Gastroesophageal sphincter (tissue), 4 donors: ENCODE measurements at regions not wholly inside any gene's neighbourhood (a gene's known extent, or its start where the extent isn't known, plus 50 kb on each side); places are given as distances from the start of the nearest gene placed in this dataset.

ENCODE experiments used
- ATAC-seq: fragments of 150-250 bp; one replicate; pipeline ENCODE4 v1.9.1; 2016; ENCODE audit warnings: mild to moderate bottlenecking, moderate library complexity
- H3K27ac ChIP-seq, 4 donors: fragments of 200-600 bp; sonication (generic) in 3 of 4; 1 replicate in 3 of 4; 2 replicates in 1 of 4; pipeline ENCODE4 v1.5.1; 2016 to 2019
- H3K27me3 ChIP-seq: fragments of 200-600 bp; sonication (generic); one replicate; pipeline ENCODE4 v1.5.1; 2019
- H3K36me3 ChIP-seq, 2 donors: fragments of 200-600 bp; sonication (generic); one replicate each; pipeline ENCODE4 v1.5.1; 2019; ENCODE audit warnings: control low read depth in 1 of 2
- H3K4me1 ChIP-seq, 3 donors: fragments of 200-600 bp; sonication (generic); 1 replicate in 2 of 3; 2 replicates in 1 of 3; pipeline ENCODE4 v1.5.1; 2016 to 2019; ENCODE audit warnings: control low read depth in 2 of 3
- H3K4me3 ChIP-seq, 2 donors: fragments of 200-600 bp; sonication (generic); one replicate each; pipeline ENCODE4 v1.5.1; 2019; ENCODE audit warnings: mild to moderate bottlenecking in 1 of 2, moderate library complexity in 1 of 2
- H3K9me3 ChIP-seq, 3 donors: fragments of 200-600 bp; sonication (generic); one replicate each; pipeline ENCODE4 v1.5.1; 2017 to 2019; ENCODE audit warnings: control low read depth in 2 of 3
- EP300 ChIP-seq: sonication (generic); formaldehyde crosslinking; IDR thresholded peaks from one replicate; pipeline ENCODE4 v1.6.1; 2017; ENCODE audit warnings: antibody characterized with exemption, mild to moderate bottlenecking
- POLR2A ChIP-seq, 2 donors: fragments of 450-650 bp; IDR thresholded peaks; one replicate each; pipeline ENCODE4 v1.6.1; 2017; ENCODE audit warnings: antibody characterized with exemption in 2 of 2, mild to moderate bottlenecking in 2 of 2, moderate library complexity in 1 of 2
- POLR2AphosphoS5 ChIP-seq: sonication (generic); formaldehyde crosslinking; IDR thresholded peaks from one replicate; pipeline ENCODE4 v1.6.1; 2017; ENCODE audit warnings: antibody characterized with exemption
- WGBS, 2 donors: methylation state at CpG; one replicate each; pipeline ENCODE4 v1.1.5; 2018; ENCODE audit warnings: low coverage in 1 of 2; 5-methylcytosine and 5-hydroxymethylcytosine counted together
- TF ChIP-seq, protein P1 (sequence below), 4 experiments: fragments of 200-600 bp in 2 of 4; fragments of 450-650 bp in 2 of 4; sonication (generic) in 1 of 4; IDR thresholded peaks; one replicate each; pipeline ENCODE4 v1.5.1; 2017 to 2019; ENCODE audit warnings: antibody characterized with exemption in 4 of 4, mild to moderate bottlenecking in 2 of 4, moderate library complexity in 2 of 4

DNA sequence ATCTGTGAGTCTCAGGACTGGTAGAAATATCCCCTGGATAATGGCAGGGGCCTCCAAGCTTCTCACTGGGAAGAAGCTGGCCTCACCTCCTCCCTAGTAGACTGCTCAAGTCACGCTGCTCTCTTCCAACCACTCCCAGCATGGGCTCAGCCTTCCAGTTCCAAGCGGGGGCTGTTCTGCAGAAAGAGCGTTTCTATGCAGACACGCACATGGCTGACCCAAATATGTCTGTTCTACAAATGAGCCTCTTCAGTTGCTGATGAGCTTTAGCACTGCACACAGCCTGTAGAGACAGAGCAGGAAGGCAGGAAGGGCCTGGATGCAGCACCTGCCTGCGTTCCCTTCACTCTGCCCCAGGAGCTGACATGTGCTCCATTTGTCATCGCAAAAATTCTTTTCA is 523.9 kb upstream of the MGMT start:
- 51% methylated on average over 3 of the region's 6 CpGs; no CpG with 5 or more reads in 1 of the 2 donors for WGBS, 2 donors
- Histone ChIP-seq H3K27ac (no peak overlapping the region), H3K9me3 (peaks cover 0 to 9% (median 0%) of the 10 kb centered on the region in 3 donors), H3K36me3 (no peaks in the 10 kb centered on the region), H3K4me3 (no peak overlapping the region), H3K27me3 (no peaks in the 10 kb centered on the region), H3K4me1 (no peaks in the 10 kb centered on the region)
- no peak for ATAC-seq
- TF ChIP-seq POLR2AphosphoS5 (no peak), POLR2A (IDR thresholded peaks at IDR 0.05) (no peak), EP300 (no peak)
- TF ChIP-seq, protein P1, sequence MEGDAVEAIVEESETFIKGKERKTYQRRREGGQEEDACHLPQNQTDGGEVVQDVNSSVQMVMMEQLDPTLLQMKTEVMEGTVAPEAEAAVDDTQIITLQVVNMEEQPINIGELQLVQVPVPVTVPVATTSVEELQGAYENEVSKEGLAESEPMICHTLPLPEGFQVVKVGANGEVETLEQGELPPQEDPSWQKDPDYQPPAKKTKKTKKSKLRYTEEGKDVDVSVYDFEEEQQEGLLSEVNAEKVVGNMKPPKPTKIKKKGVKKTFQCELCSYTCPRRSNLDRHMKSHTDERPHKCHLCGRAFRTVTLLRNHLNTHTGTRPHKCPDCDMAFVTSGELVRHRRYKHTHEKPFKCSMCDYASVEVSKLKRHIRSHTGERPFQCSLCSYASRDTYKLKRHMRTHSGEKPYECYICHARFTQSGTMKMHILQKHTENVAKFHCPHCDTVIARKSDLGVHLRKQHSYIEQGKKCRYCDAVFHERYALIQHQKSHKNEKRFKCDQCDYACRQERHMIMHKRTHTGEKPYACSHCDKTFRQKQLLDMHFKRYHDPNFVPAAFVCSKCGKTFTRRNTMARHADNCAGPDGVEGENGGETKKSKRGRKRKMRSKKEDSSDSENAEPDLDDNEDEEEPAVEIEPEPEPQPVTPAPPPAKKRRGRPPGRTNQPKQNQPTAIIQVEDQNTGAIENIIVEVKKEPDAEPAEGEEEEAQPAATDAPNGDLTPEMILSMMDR (IDR thresholded peaks at IDR 0.05): no peak

DNA sequence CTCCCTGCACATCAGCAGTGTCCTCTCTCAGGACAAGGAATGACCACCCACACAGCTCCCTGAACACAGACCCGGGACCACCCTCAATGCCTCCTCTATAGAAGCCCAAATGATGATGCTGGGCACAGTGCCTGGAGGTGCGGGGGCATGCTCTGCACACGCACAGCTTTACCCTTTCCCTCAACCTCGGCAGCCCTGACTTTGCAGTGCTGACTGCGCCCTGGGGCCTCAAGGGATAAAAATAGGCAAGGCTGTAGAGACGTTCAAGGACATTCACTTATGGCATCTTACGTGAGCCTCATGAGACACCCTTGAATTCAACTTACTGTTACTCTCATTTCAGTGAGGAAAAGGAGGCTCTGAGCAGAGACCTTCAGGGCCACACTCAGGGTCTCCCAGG is 521.6 kb upstream of the MGMT start:
- Histone ChIP-seq H3K36me3 (no peaks in the 10 kb centered on the region), H3K27ac (no peak overlapping the region), H3K4me3 (no peak overlapping the region), H3K4me1 (no peaks in the 10 kb centered on the region), H3K9me3 (peaks cover 0 to 9% (median 0%) of the 10 kb centered on the region in 3 donors), H3K27me3 (no peaks in the 10 kb centered on the region)
- ATAC-seq: no peak
- no CpG with 5 or more reads among the region's 7 CpGs for WGBS, 2 donors
- no peak for TF ChIP-seq POLR2AphosphoS5
- no peak for TF ChIP-seq POLR2A (IDR thresholded peaks at IDR 0.05)
- no peak for TF ChIP-seq EP300
- TF ChIP-seq, protein P1 (IDR thresholded peaks at IDR 0.05): no peak

DNA sequence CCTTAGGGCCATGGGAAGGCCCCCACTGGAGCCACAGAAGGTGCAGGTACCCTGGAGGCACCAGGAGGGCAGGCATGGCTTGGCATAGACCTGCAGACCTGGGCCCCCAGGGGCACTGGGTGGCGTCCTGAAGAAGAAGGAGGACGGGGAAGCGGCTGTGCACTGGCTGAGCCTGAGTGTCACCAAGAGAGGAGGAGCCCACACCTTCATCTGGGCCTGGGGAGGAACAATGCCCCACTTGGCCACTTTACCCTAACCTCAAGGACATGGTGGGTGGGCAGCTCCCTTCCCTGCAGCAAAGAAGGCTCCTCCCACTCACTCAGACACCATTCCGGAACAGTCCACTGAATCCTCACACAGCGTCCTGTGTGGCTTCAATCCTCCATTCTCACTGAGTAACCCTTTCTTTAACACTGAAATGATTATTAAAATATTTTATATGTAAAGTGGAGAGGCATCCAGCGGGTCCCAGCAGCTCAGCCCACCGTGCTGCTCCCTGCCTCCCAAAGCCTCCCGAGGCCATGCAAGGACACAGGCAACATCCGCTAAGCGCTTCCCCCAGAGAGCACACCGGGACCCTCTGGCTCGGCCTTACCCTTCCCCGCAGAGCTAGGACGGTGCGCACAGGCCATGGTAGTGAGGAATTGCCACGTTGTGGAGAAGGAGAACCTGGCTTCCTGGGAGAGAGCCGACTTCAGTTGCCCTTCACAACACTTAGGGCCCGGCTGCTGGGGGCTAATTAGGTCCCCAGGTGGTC is 516.7 kb upstream of the MGMT start:
- TF ChIP-seq POLR2AphosphoS5: no peak
- no peaks in the 10 kb centered on the region for H3K27me3 ChIP-seq
- no peak overlapping the region for H3K4me3 ChIP-seq
- no peak overlapping the region for H3K27ac ChIP-seq
- 87 to 90% methylated on average over 3 to 13 of the region's 18 CpGs for WGBS, 2 donors
- H3K36me3 ChIP-seq: no peaks in the 10 kb centered on the region
- H3K4me1 ChIP-seq: no peaks in the 10 kb centered on the region
- ATAC-seq: no peak
- peaks cover 0 to 9% (median 0%) of the 10 kb centered on the region in 3 donors for H3K9me3 ChIP-seq

DNA sequence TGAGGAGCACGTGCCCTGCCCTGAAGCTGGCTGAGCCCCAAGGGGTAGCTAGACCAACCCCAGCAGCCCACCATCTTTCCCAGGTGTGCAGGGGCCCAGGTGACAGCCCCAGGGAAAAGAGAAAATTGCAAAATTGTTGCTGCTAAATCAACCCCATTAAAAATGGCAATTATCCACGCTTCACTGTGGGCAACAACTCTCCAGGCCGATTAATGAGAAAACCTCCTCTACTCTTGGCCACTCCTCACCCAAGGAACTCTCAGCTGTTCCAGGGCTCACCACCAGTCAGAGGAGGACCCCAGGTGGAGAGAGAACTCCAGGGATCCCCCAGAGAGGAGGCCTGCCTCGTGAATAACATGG is 516.1 kb upstream of the MGMT start:
- 80% methylated on average over 2 of the region's 4 CpGs; no CpG with 5 or more reads in 1 of the 2 donors for whole genome bisulfite sequencing, 2 donors
- Histone ChIP-seq H3K36me3 (no peaks in the 10 kb centered on the region), H3K27ac (no peak overlapping the region), H3K9me3 (peaks cover 0 to 9% (median 0%) of the 10 kb centered on the region in 3 donors), H3K4me3 (no peak overlapping the region), H3K4me1 (no peaks in the 10 kb centered on the region), H3K27me3 (no peaks in the 10 kb centered on the region)
- no peak for ATAC-seq
- TF ChIP-seq POLR2A (IDR thresholded peaks at IDR 0.05) (no peak), EP300 (no peak), POLR2AphosphoS5 (no peak)
- TF ChIP-seq, protein P1 (IDR thresholded peaks at IDR 0.05): no peak

DNA sequence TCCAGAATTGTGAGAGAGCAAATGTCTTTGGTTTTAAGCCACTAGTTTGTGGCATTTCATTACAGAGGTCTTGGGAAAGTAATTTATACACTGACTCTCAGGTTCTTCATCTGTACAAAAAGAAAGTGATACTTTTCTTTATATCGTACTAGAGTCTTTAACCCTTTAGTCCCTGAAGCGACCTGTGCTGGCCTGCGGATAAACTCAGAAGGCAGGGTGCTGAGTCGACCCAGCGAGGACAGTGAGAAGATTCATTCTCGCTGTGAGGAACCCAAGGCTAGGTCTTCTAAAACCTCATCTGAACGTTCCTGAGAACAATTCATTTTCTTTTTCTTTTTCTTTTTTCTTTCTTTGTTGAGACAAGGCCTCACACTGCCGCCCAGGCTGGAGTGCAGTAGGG is 514.2 kb upstream of the MGMT start:
- ATAC-seq: no peak
- Histone ChIP-seq H3K4me1 (no peaks in the 10 kb centered on the region), H3K27me3 (no peaks in the 10 kb centered on the region), H3K4me3 (no peak overlapping the region), H3K27ac (no peak overlapping the region), H3K36me3 (no peaks in the 10 kb centered on the region), H3K9me3 (no peaks in the 10 kb centered on the region)
- WGBS, 2 donors: 80 to 87% methylated on average over 7 of the region's 8 CpGs
- TF ChIP-seq, protein P1 (IDR thresholded peaks at IDR 0.05): no peak
- TF ChIP-seq EP300 (no peak), POLR2A (IDR thresholded peaks at IDR 0.05) (no peak), POLR2AphosphoS5 (no peak)
